DMS153 treated with DMSO at 0.1 percent for 48 hours (cell line): ENCODE measurements at regions not wholly inside any gene's neighbourhood (a gene's known extent, or its start where the extent isn't known, plus 50 kb on each side); places are given as distances from the start of the nearest gene placed in this dataset.
"Not testable (repeated sequence)": the region's sequence is repeated elsewhere in the genome, so short reads cannot be mapped to it uniquely, and the experiment has no call there.

Source experiments
- DNase-seq: peaks from one replicate; lab custom pipeline; 2025; ENCODE audit not compliant: unreplicated experiment; lab: John Stamatoyannopoulos, UW

- DNase-seq = no peak
These were observed 126.8 kb upstream of the SMLR1 start for GRCh38 chr6:130700397-130700796.

GRCh38 chr6:130708338-130708737 is 118.9 kb upstream of the SMLR1 start:
- no peak for DNase-seq

GRCh38 chr6:130711641-130712040 is 115.6 kb upstream of the SMLR1 start:
- not testable (repeated sequence) for DNase-seq

- DNase-seq = no peak
These were observed 114.1 kb upstream of the SMLR1 start for GRCh38 chr6:130713144-130713543.

GRCh38 chr6:130715058-130715457 is 112.1 kb upstream of the SMLR1 start:
- no peak for DNase-seq

- no peak for DNase-seq
These were observed 110.7 kb upstream of the SMLR1 start for GRCh38 chr6:130716466-130716865.

- DNase-seq = no peak
These were observed 109.5 kb upstream of the SMLR1 start for GRCh38 chr6:130717657-130718056.

- no peak for DNase-seq
These were observed 107.0 kb upstream of the SMLR1 start for GRCh38 chr6:130720076-130720715.

GRCh38 chr6:130724089-130724488 is 103.1 kb upstream of the SMLR1 start:
- no peak for DNase-seq

- DNase-seq = no peak
These were observed 101.7 kb upstream of the SMLR1 start for GRCh38 chr6:130725551-130725950.

- not testable (repeated sequence) for DNase-seq
These were observed 99.1 kb upstream of the SMLR1 start for GRCh38 chr6:130728064-130728463.

GRCh38 chr6:130730600-130730999 is 96.6 kb upstream of the SMLR1 start:
- DNase-seq = no peak

GRCh38 chr6:130734161-130734560 is 93.0 kb upstream of the SMLR1 start:
- no peak for DNase-seq

- DNase-seq = no peak
These were observed 86.9 kb upstream of the SMLR1 start for GRCh38 chr6:130740308-130740707.

GRCh38 chr6:130742131-130742681 is 85.0 kb upstream of the SMLR1 start:
- no peak for DNase-seq

GRCh38 chr6:130743175-130743574 is 84.0 kb upstream of the SMLR1 start:
- DNase-seq = no peak

GRCh38 chr6:130744576-130745366 is 82.4 kb upstream of the SMLR1 start:
- DNase-seq = no peak

GRCh38 chr6:130748041-130748440 is 79.2 kb upstream of the SMLR1 start:
- no peak for DNase-seq

- no peak for DNase-seq
These were observed 77.8 kb upstream of the SMLR1 start for GRCh38 chr6:130749402-130749801.

GRCh38 chr6:130752267-130752666 is 74.9 kb upstream of the SMLR1 start:
- DNase-seq = no peak

GRCh38 chr6:130754786-130755367 is 72.3 kb upstream of the SMLR1 start:
- DNase-seq = no peak
